ENCODE measurements at regions not wholly inside any gene's neighbourhood (a gene's known extent, or its start where the extent isn't known, plus 50 kb on each side); places are given as distances from the start of the nearest gene placed in this dataset.

- TF ChIP-seq CTCF (conservative IDR thresholded peaks at IDR 0.05) (no peak), EZH2 (IDR thresholded peaks at IDR 0.05; ENCODE audit: low read depth) (no peak)
- H3K27me3 ChIP-seq (ENCODE audit: insufficient read depth, low read depth), result peaks cover 12% of the 10 kb centered on the region; the same call in 1 of the 2 replicates
- POLR2A ChIA-PET (ENCODE audit: unreplicated experiment), result no interaction called here
- no peak overlapping the region for H2AFZ ChIP-seq
- no peak for DNase-seq
- H3K79me2 ChIP-seq (ENCODE audit: low read depth), result no peaks in the 10 kb centered on the region
- no peaks in the 10 kb centered on the region for H3K4me1 ChIP-seq (replicated peaks; ENCODE audit: insufficient read depth)
- CTCF ChIA-PET, result no interaction called here
- H3K4me3 ChIP-seq, result no peak overlapping the region
- H3K27ac ChIP-seq, result no peak overlapping the region
- intact Hi-C loops (cut with micrococcal nuclease; ENCODE audit: unreplicated experiment), result no loop called here
- no TSS peak for BruUV-seq (replicated peaks)
- H4K20me1 ChIP-seq (ENCODE audit: insufficient read depth), result no peaks in the 10 kb centered on the region
- H3K36me3 ChIP-seq (ENCODE audit: low read depth), result no peaks in the 10 kb centered on the region
- no peak overlapping the region for H3K4me2 ChIP-seq
- H3K9me2 ChIP-seq (ENCODE audit: insufficient read depth), result no peaks in the 10 kb centered on the region
- no peaks in the 10 kb centered on the region for H3K9me3 ChIP-seq (ENCODE audit: insufficient read depth, low read depth)
- H3F3A ChIP-seq (ENCODE audit: insufficient read depth, low read depth), result no peaks in the 10 kb centered on the region
Measured at GRCh38 chr20:55782224-55782911, 223.0 kb downstream of the CBLN4 start.

GRCh38 chr20:55778796-55779195, 226.5 kb downstream of the CBLN4 start:
- H3K27ac ChIP-seq, result no peak overlapping the region
- DNase-seq, result no peak
- H3K4me1 ChIP-seq (replicated peaks; ENCODE audit: insufficient read depth), result no peaks in the 10 kb centered on the region
- no peak overlapping the region for H2AFZ ChIP-seq
- intact Hi-C loops (cut with micrococcal nuclease; ENCODE audit: unreplicated experiment), result no loop called here
- H3K9me2 ChIP-seq (ENCODE audit: insufficient read depth), result no peaks in the 10 kb centered on the region
- H3K36me3 ChIP-seq (ENCODE audit: low read depth), result no peaks in the 10 kb centered on the region
- no peaks in the 10 kb centered on the region for H3F3A ChIP-seq (ENCODE audit: insufficient read depth, low read depth)
- TF ChIP-seq EZH2 (IDR thresholded peaks at IDR 0.05; ENCODE audit: low read depth) (no peak), CTCF (conservative IDR thresholded peaks at IDR 0.05) (no peak)
- no peak overlapping the region for H3K4me2 ChIP-seq
- no peaks in the 10 kb centered on the region for H3K9me3 ChIP-seq (ENCODE audit: insufficient read depth, low read depth)
- ChIA-PET POLR2A (ENCODE audit: unreplicated experiment) (no interaction called here), CTCF (no interaction called here)
- no peaks in the 10 kb centered on the region for H3K79me2 ChIP-seq (ENCODE audit: low read depth)
- no peaks in the 10 kb centered on the region for H4K20me1 ChIP-seq (ENCODE audit: insufficient read depth)
- H3K4me3 ChIP-seq, result no peak overlapping the region
- no TSS peak for BruUV-seq (replicated peaks)
- H3K27me3 ChIP-seq (ENCODE audit: insufficient read depth, low read depth), result 0 out of 2 replicates have a peak, but pooled peaks cover 21% of the 10 kb centered on the region

GRCh38 chr20:55777641-55778040, 227.7 kb downstream of the CBLN4 start:
- intact Hi-C loops (cut with micrococcal nuclease; ENCODE audit: unreplicated experiment), result no loop called here
- no peaks in the 10 kb centered on the region for H4K20me1 ChIP-seq (ENCODE audit: insufficient read depth)

More at GRCh38 chr20:55777641-55778040, 227.7 kb downstream of the CBLN4 start:
- no peak overlapping the region for H3K4me3 ChIP-seq
- no peaks in the 10 kb centered on the region for H3K9me2 ChIP-seq (ENCODE audit: insufficient read depth)
- no TSS peak for BruUV-seq (replicated peaks)
- H2AFZ ChIP-seq, result no peak overlapping the region
- TF ChIP-seq CTCF (conservative IDR thresholded peaks at IDR 0.05) (no peak), EZH2 (IDR thresholded peaks at IDR 0.05; ENCODE audit: low read depth) (no peak)
- H3F3A ChIP-seq (ENCODE audit: insufficient read depth, low read depth), result no peaks in the 10 kb centered on the region
- no peak overlapping the region for H3K4me2 ChIP-seq
- no peak for DNase-seq
- no peaks in the 10 kb centered on the region for H3K9me3 ChIP-seq (ENCODE audit: insufficient read depth, low read depth)
- H3K79me2 ChIP-seq (ENCODE audit: low read depth), result no peaks in the 10 kb centered on the region
- H3K27me3 ChIP-seq (ENCODE audit: insufficient read depth, low read depth), result 0 out of 2 replicates have a peak, but pooled peaks cover 21% of the 10 kb centered on the region
- no peaks in the 10 kb centered on the region for H3K36me3 ChIP-seq (ENCODE audit: low read depth)
- no peaks in the 10 kb centered on the region for H3K4me1 ChIP-seq (replicated peaks; ENCODE audit: insufficient read depth)
- no peak overlapping the region for H3K27ac ChIP-seq
- ChIA-PET POLR2A (ENCODE audit: unreplicated experiment) (no interaction called here), CTCF (no interaction called here)

Data from PC-9 (cell line).